Gastroesophageal sphincter (tissue), 3 donors: ENCODE measurements at regions not wholly inside any gene's neighbourhood (a gene's known extent, or its start where the extent isn't known, plus 50 kb on each side); places are given as distances from the start of the nearest gene placed in this dataset.

Experiments
- CTCF ChIP-seq, 4 experiments: fragments of 200-600 bp in 2 of 4; fragments of 450-650 bp in 2 of 4; sonication (generic) in 1 of 4; IDR thresholded peaks; one replicate each; pipeline ENCODE4 v1.5.1; 2017 to 2019; ENCODE audit warnings: antibody characterized with exemption in 4 of 4, mild to moderate bottlenecking in 2 of 4, moderate library complexity in 2 of 4
- POLR2A ChIP-seq, 2 donors: fragments of 450-650 bp; IDR thresholded peaks; one replicate each; pipeline ENCODE4 v1.6.1; 2017; ENCODE audit warnings: antibody characterized with exemption in 2 of 2, mild to moderate bottlenecking in 2 of 2, moderate library complexity in 1 of 2

GRCh38 chr18:61953161-61953560 is 60.4 kb upstream of the RNF152 start:
- TF ChIP-seq CTCF (IDR thresholded peaks at IDR 0.05) (no peak), POLR2A (IDR thresholded peaks at IDR 0.05) (no peak)
